ENCODE measurements at regions not wholly inside any gene's neighbourhood (a gene's known extent, or its start where the extent isn't known, plus 50 kb on each side); places are given as distances from the start of the nearest gene placed in this dataset.
"Not testable (repeated sequence)": the region's sequence is repeated elsewhere in the genome, so short reads cannot be mapped to it uniquely, and the experiment has no call there.

- intact Hi-C loops (cut with micrococcal nuclease); H3K18ac ChIP-seq (ENCODE audit: low read depth, low read length); H4K5ac ChIP-seq (ENCODE audit: low read depth, low read length); H3K4ac ChIP-seq (ENCODE audit: low read depth, low read length); H3K4me1 ChIP-seq (ENCODE audit: control insufficient read depth, insufficient read depth, low read length); H3K9ac ChIP-seq (ENCODE audit: low read depth, low read length); H2BK5ac ChIP-seq (ENCODE audit: low read depth, low read length, poor library complexity, severe bottlenecking); H2BK15ac ChIP-seq (ENCODE audit: low read depth, low read length); H3K27ac ChIP-seq (ENCODE audit: insufficient read depth, low read length); H3K36me3 ChIP-seq (ENCODE audit: control insufficient read depth, insufficient read depth, low read length); dilution Hi-C loops (cut with HindIII; ENCODE audit: low sequenced_read_pairs, unreplicated experiment); H2BK20ac ChIP-seq (ENCODE audit: low read depth, low read length); CTCF ChIA-PET; H4K91ac ChIP-seq (ENCODE audit: insufficient read depth, low read depth, low read length); H3K79me1 ChIP-seq (ENCODE audit: low read depth in 1 of 2, low read length in 2 of 2); ATAC-seq (ENCODE audit: low read depth); H3K4me2 ChIP-seq (ENCODE audit: low read depth, low read length); H2AK9ac ChIP-seq (replicated peaks; ENCODE audit: low read depth, low read length, poor library complexity); in situ Hi-C loops (cut with MboI; ENCODE audit: low sequenced_read_pairs); H3K27me3 ChIP-seq (ENCODE audit: control insufficient read depth, insufficient read depth, low read length); H3K9me3 ChIP-seq (ENCODE audit: control insufficient read depth, insufficient read depth, low read length); H3K4me3 ChIP-seq (ENCODE audit: insufficient read depth, low read depth, low read length); H4K8ac ChIP-seq (ENCODE audit: low read depth in 2 of 2, low read length in 2 of 2); H3K14ac ChIP-seq (replicated peaks; ENCODE audit: low read depth, low read length); BruUV-seq (replicated peaks); H2BK120ac ChIP-seq (ENCODE audit: low read depth, low read length); H2AK5ac ChIP-seq (ENCODE audit: low read depth, low read length); H3K23ac ChIP-seq (ENCODE audit: low read depth, low read length); DNase-seq; H4K20me1 ChIP-seq (ENCODE audit: insufficient read depth, low read length); POLR2A ChIA-PET (ENCODE audit: unreplicated experiment); H3K56ac ChIP-seq (ENCODE audit: extremely low read depth, insufficient read depth, low read length); H2AFZ ChIP-seq (replicated peaks; ENCODE audit: low read length, poor library complexity); H3K9me1 ChIP-seq (ENCODE audit: insufficient read depth, low read length): not testable (repeated sequence)
- WGBS, 2 experiments (ENCODE audit: extremely low coverage in 2 of 2, insufficient read length in 1 of 2), result no CpG with 5 or more reads among the region's 1 CpG
These were observed 1486.2 kb upstream of the TPTE start for GRCh38 chr21:9035225-9035624.

- H3K36me3 ChIP-seq (ENCODE audit: control insufficient read depth, insufficient read depth, low read length); H3K27ac ChIP-seq (ENCODE audit: insufficient read depth, low read length); H2AFZ ChIP-seq (replicated peaks; ENCODE audit: low read length, poor library complexity); H3K27me3 ChIP-seq (ENCODE audit: control insufficient read depth, insufficient read depth, low read length); H3K56ac ChIP-seq (ENCODE audit: extremely low read depth, insufficient read depth, low read length); ATAC-seq (ENCODE audit: low read depth); H2AK5ac ChIP-seq (ENCODE audit: low read depth, low read length); intact Hi-C loops (cut with micrococcal nuclease); H3K4me3 ChIP-seq (ENCODE audit: insufficient read depth, low read depth, low read length); H3K9ac ChIP-seq (ENCODE audit: low read depth, low read length); DNase-seq; H3K79me1 ChIP-seq (ENCODE audit: low read depth in 1 of 2, low read length in 2 of 2); H4K20me1 ChIP-seq (ENCODE audit: insufficient read depth, low read length); H2BK5ac ChIP-seq (ENCODE audit: low read depth, low read length, poor library complexity, severe bottlenecking); BruUV-seq (replicated peaks); H3K4ac ChIP-seq (ENCODE audit: low read depth, low read length); dilution Hi-C loops (cut with HindIII; ENCODE audit: low sequenced_read_pairs, unreplicated experiment); H4K5ac ChIP-seq (ENCODE audit: low read depth, low read length); H3K9me3 ChIP-seq (ENCODE audit: control insufficient read depth, insufficient read depth, low read length); H2BK15ac ChIP-seq (ENCODE audit: low read depth, low read length); H3K14ac ChIP-seq (replicated peaks; ENCODE audit: low read depth, low read length); H3K23ac ChIP-seq (ENCODE audit: low read depth, low read length); H2AK9ac ChIP-seq (replicated peaks; ENCODE audit: low read depth, low read length, poor library complexity); H4K91ac ChIP-seq (ENCODE audit: insufficient read depth, low read depth, low read length); CTCF ChIA-PET; H3K4me1 ChIP-seq (ENCODE audit: control insufficient read depth, insufficient read depth, low read length); H4K8ac ChIP-seq (ENCODE audit: low read depth in 2 of 2, low read length in 2 of 2); H2BK120ac ChIP-seq (ENCODE audit: low read depth, low read length); POLR2A ChIA-PET (ENCODE audit: unreplicated experiment); H3K18ac ChIP-seq (ENCODE audit: low read depth, low read length); H2BK20ac ChIP-seq (ENCODE audit: low read depth, low read length); in situ Hi-C loops (cut with MboI; ENCODE audit: low sequenced_read_pairs); H3K4me2 ChIP-seq (ENCODE audit: low read depth, low read length); H3K9me1 ChIP-seq (ENCODE audit: insufficient read depth, low read length): not testable (repeated sequence)
- no CpG with 5 or more reads among the region's 2 CpGs for WGBS, 2 experiments (ENCODE audit: extremely low coverage in 2 of 2, insufficient read length in 1 of 2)
These were observed 1485.4 kb upstream of the TPTE start for GRCh38 chr21:9035970-9036369.
